ENCODE measurements at regions not wholly inside any gene's neighbourhood (a gene's known extent, or its start where the extent isn't known, plus 50 kb on each side); places are given as distances from the start of the nearest gene placed in this dataset.

GRCh38 chr4:112896609-112897190, 152.8 kb upstream of the ANK2 start:
- no peak for TF ChIP-seq CTCF (conservative IDR thresholded peaks at IDR 0.05; ENCODE audit: low read depth, low read length)
- TF ChIP-seq EZH2 (IDR thresholded peaks at IDR 0.05; ENCODE audit: low read length, unreplicated experiment) = no peak
- no peak for TF ChIP-seq EZH2phosphoT487 (IDR thresholded peaks at IDR 0.05; ENCODE audit: borderline replicate concordance, low read length)

Data from PC-3 (cell line).